Gastrocnemius medialis (tissue), 4 donors: ENCODE measurements at regions not wholly inside any gene's neighbourhood (a gene's known extent, or its start where the extent isn't known, plus 50 kb on each side); places are given as distances from the start of the nearest gene placed in this dataset.

Experiments used
- POLR2A ChIP-seq, 2 donors: fragments of 450-650 bp; IDR thresholded peaks; one replicate each; pipeline ENCODE4 v1.6.1; 2017; ENCODE audit warnings: antibody characterized with exemption in 2 of 2, mild to moderate bottlenecking in 2 of 2, moderate library complexity in 2 of 2
- TF ChIP-seq, protein P1 (sequence below), 5 experiments: fragments of 450-650 bp in 3 of 5; fragments of 200-600 bp in 2 of 5; sonication (generic) in 2 of 5; IDR thresholded peaks in 4 of 5; conservative IDR thresholded peaks in 1 of 5; 1 replicate in 4 of 5; 2 replicates in 1 of 5; pipeline ENCODE4 v1.5.1; 2016 to 2019; ENCODE audit warnings: antibody characterized with exemption in 5 of 5, mild to moderate bottlenecking in 3 of 5, moderate library complexity in 3 of 5

DNA sequence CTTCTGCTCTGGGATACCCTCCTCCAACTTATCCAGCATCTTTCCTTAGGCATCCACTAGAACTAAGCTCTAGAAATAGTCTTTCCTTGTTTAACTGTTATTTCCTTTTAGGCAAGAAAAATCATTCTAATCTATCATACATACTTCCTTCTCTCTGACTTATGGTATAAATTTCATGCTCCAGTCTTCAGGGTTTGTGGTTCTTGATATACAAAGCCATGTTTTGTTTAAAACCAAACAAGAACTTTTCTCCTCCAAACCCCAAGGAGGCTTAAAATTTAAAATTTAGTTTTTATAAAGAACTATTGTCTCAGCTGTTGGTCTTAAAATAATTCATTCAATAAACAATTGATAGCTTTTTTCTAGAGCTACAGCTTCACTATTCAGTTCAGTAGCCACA is 77.2 kb downstream of the CD164 start:
- TF ChIP-seq POLR2A (IDR thresholded peaks at IDR 0.05): no peak
- TF ChIP-seq, protein P1, sequence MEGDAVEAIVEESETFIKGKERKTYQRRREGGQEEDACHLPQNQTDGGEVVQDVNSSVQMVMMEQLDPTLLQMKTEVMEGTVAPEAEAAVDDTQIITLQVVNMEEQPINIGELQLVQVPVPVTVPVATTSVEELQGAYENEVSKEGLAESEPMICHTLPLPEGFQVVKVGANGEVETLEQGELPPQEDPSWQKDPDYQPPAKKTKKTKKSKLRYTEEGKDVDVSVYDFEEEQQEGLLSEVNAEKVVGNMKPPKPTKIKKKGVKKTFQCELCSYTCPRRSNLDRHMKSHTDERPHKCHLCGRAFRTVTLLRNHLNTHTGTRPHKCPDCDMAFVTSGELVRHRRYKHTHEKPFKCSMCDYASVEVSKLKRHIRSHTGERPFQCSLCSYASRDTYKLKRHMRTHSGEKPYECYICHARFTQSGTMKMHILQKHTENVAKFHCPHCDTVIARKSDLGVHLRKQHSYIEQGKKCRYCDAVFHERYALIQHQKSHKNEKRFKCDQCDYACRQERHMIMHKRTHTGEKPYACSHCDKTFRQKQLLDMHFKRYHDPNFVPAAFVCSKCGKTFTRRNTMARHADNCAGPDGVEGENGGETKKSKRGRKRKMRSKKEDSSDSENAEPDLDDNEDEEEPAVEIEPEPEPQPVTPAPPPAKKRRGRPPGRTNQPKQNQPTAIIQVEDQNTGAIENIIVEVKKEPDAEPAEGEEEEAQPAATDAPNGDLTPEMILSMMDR (IDR thresholded peaks at IDR 0.05 in 4 of 5, conservative IDR thresholded peaks at IDR 0.05 in 1 of 5): no peak
